ENCODE measurements at regions not wholly inside any gene's neighbourhood (a gene's known extent, or its start where the extent isn't known, plus 50 kb on each side); places are given as distances from the start of the nearest gene placed in this dataset.

DNA sequence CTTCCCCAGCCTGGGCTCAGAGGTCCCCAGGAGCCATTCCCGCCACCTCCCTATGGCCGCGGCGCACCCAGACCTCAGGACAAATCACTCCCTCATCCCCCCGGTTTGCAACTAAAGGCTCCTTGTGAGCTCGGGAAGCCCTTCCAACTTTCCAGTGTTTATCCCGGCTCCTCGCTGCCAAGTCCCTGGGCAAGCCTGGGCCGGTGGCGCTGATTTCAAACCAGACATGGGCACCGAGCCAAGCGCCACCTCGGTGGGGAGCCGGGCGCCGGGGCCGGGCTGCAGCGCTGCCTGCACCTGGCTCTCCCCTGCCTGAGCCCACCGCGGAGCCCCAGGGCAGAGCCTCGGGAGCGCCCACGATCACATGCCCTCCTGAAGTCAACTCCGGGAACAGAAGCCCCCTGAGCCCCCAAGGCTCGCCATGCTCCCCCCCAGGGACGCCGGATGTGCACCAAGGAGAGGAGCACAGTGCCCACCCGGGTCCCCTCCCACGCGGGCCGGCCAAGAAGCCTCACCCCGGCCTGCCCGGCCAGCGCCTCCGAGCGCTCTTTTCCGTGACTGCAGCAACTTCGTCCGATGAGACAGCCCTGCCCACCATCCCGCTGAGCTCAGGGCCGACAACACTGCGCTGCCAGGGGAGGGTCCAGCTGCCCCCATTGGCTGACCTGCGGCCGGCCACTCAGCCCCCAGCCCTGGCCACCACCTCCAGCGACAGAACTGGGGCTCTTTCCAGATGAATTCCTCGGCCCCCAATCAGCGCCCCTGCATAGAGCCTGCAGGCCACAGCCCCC is 50.0 kb downstream of the NCOR2 start:
- H3K27me3 ChIP-seq (ENCODE audit: insufficient read depth, poor library complexity, severe bottlenecking), result no peaks in the 10 kb centered on the region
- no peak for TF ChIP-seq SPI1 (IDR thresholded peaks at IDR 0.05; ENCODE audit: borderline replicate concordance, low read depth)
- no peak overlapping the region for H3K27ac ChIP-seq (replicated peaks)
- H3K4me3 ChIP-seq (replicated peaks; ENCODE audit: insufficient read depth, low read length), result no peak overlapping the region
- no peak for DNase-seq (ENCODE audit: low read depth in 1 of 2, low spot score in 1 of 2)

DNA sequence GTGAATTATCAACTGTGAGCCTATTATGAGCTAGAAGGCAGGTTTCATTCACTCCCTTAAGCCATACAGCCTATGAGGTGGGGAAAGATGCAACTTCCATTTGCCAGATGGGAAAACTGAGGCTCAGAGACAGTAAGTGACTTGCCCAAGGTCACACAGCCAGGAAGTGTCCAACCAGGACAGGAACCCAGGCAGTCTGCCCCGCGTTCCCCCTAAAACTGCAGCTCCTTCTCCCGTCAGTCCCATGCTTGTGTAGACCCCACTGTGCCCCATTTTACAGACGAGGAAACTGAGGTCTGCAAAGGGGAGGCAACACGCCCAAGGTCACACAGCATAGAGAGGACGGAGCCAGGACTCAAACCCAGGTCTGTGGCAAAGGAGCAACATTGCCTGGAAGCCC is 50.6 kb downstream of the NCOR2 start:
- H3K27me3 ChIP-seq (ENCODE audit: insufficient read depth, poor library complexity, severe bottlenecking), result no peaks in the 10 kb centered on the region
- TF ChIP-seq POLR2AphosphoS5 (IDR thresholded peaks at IDR 0.05; ENCODE audit: low read depth) (no peak), GABPA (IDR thresholded peaks at IDR 0.05; ENCODE audit: low read depth) (no peak), SPI1 (IDR thresholded peaks at IDR 0.05; ENCODE audit: borderline replicate concordance, low read depth) (no peak)
- TF ChIP-seq, protein P1, sequence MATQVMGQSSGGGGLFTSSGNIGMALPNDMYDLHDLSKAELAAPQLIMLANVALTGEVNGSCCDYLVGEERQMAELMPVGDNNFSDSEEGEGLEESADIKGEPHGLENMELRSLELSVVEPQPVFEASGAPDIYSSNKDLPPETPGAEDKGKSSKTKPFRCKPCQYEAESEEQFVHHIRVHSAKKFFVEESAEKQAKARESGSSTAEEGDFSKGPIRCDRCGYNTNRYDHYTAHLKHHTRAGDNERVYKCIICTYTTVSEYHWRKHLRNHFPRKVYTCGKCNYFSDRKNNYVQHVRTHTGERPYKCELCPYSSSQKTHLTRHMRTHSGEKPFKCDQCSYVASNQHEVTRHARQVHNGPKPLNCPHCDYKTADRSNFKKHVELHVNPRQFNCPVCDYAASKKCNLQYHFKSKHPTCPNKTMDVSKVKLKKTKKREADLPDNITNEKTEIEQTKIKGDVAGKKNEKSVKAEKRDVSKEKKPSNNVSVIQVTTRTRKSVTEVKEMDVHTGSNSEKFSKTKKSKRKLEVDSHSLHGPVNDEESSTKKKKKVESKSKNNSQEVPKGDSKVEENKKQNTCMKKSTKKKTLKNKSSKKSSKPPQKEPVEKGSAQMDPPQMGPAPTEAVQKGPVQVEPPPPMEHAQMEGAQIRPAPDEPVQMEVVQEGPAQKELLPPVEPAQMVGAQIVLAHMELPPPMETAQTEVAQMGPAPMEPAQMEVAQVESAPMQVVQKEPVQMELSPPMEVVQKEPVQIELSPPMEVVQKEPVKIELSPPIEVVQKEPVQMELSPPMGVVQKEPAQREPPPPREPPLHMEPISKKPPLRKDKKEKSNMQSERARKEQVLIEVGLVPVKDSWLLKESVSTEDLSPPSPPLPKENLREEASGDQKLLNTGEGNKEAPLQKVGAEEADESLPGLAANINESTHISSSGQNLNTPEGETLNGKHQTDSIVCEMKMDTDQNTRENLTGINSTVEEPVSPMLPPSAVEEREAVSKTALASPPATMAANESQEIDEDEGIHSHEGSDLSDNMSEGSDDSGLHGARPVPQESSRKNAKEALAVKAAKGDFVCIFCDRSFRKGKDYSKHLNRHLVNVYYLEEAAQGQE (IDR thresholded peaks at IDR 0.05; ENCODE audit: insufficient replicate concordance, low read depth), result no peak
- TF ChIP-seq, protein P2, sequence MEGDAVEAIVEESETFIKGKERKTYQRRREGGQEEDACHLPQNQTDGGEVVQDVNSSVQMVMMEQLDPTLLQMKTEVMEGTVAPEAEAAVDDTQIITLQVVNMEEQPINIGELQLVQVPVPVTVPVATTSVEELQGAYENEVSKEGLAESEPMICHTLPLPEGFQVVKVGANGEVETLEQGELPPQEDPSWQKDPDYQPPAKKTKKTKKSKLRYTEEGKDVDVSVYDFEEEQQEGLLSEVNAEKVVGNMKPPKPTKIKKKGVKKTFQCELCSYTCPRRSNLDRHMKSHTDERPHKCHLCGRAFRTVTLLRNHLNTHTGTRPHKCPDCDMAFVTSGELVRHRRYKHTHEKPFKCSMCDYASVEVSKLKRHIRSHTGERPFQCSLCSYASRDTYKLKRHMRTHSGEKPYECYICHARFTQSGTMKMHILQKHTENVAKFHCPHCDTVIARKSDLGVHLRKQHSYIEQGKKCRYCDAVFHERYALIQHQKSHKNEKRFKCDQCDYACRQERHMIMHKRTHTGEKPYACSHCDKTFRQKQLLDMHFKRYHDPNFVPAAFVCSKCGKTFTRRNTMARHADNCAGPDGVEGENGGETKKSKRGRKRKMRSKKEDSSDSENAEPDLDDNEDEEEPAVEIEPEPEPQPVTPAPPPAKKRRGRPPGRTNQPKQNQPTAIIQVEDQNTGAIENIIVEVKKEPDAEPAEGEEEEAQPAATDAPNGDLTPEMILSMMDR (IDR thresholded peaks at IDR 0.05; ENCODE audit: insufficient read depth, low read length), result no peak
- no peak for DNase-seq (ENCODE audit: low read depth in 1 of 2, low spot score in 1 of 2)
- H3K4me3 ChIP-seq (replicated peaks; ENCODE audit: insufficient read depth, low read length), result no peak overlapping the region
- H3K27ac ChIP-seq (replicated peaks), result no peak overlapping the region

DNA sequence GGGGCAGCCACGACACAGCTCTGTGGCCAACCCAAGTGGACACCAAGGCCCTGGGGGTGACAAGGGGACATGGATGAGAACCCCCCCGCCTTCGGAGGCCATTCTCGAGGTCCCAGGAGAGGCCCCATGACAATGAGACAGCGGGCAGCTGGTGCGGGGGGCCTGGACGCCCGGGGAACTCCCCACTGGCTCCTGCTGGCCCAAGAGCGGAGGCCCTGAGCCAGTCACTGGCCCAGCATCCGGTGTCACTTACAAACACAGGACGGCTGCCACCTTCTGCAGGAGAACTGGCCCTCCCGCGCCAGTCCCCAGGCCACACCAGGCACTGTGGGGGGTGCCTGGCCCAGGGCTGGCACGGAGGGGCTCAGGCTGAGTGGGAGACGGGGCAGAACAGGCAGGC is 51.4 kb downstream of the NCOR2 start:
- no peak overlapping the region for H3K4me3 ChIP-seq (replicated peaks; ENCODE audit: insufficient read depth, low read length)
- no peak for DNase-seq (ENCODE audit: low read depth in 1 of 2, low spot score in 1 of 2)
- no peaks in the 10 kb centered on the region for H3K27me3 ChIP-seq (ENCODE audit: insufficient read depth, poor library complexity, severe bottlenecking)
- H3K27ac ChIP-seq (replicated peaks), result no peak overlapping the region
- TF ChIP-seq GABPA (IDR thresholded peaks at IDR 0.05; ENCODE audit: low read depth), result no peak

DNA sequence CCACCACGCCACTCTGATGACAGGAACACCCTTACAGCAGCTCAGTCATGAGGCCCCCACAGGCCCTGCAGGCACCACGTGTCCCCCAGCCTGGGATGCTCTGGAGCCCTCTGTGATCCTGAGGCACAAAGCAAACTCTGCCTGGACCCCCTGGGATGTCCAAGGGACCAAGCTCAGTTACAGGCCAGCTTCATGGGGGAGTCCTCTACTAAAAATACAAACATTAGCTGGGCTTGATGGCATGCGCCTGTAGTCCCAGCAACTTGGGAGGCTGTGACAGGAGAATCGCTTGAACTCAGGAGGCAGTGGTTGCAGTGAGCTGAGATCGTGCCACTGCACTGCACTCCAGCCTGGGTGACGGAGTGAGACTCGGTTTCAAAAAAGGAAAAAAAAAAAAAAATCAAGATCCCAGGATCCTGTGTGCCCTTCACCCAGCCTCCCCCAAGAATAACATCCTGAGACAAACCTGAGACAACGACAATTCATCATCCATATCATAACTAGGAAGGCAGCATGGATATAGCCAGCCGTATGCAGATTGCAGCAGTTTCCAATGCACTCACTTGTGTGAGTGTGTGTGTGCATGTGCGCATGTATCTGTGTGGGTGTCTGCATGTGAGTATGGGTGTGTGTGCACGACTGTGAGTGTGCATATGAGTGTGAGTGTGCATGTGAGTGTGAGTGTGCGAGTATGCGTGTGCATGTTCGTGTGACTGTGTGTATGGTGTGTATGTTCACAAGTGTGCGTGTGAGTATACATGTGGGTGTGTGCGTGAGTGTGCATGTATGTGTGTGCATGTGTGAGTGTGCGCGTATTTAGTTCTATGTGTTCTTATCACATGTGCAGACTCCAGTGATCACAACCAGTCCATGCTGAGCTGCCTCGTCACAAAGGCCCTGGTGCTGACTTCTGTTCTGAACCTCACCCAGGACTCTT is 52.1 kb downstream of the NCOR2 start:
- DNase-seq (ENCODE audit: low read depth in 1 of 2, low spot score in 1 of 2), result no peak
- no peak overlapping the region for H3K27ac ChIP-seq (replicated peaks)
- no peak overlapping the region for H3K4me3 ChIP-seq (replicated peaks; ENCODE audit: insufficient read depth, low read length)
- TF ChIP-seq POLR2AphosphoS5 (IDR thresholded peaks at IDR 0.05; ENCODE audit: low read depth), result no peak
- H3K27me3 ChIP-seq (ENCODE audit: insufficient read depth, poor library complexity, severe bottlenecking), result no peaks in the 10 kb centered on the region

DNA sequence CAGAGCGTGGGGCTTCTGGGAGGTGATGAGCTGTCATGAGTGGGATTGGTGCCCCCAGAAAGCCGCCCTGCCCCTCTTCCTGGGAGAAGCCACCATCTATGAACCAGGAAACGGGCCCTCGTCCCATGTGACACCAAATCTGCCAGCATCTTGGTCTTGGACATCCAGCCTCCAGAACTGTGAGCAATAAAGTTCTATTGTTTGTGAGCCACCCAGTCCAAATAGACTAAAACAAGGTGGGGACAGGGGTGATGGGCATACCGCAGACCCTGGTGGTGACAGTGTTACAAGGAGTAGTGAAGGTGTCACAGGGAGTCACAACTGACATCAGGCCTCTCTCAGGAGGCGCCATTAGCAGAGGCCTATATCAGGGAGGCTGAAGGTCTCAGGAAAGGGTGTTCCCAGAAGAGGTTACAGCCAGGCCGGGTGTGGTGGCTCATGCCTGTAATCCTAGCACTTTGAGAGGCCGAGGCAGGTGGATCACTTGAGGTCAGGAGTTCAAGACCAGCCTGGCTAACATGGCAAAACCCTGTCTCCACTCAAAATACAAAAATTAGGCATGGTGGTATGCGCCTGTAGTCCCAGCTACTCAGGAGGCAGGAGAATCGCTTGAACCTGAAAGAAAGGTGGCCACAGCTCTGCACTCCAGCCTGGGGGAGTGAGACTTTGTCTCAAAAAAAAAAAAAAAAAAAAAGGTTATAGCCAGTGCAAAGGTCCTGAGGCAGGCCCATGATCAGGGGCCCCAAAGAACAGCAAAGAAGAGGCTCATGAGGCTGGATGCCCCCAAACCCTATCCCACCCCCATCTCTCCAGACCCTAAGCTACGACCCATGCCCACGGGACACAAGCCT is 53.0 kb downstream of the NCOR2 start:
- no peak for DNase-seq (ENCODE audit: low read depth in 1 of 2, low spot score in 1 of 2)
- Histone ChIP-seq H3K27me3 (ENCODE audit: insufficient read depth, poor library complexity, severe bottlenecking) (no peaks in the 10 kb centered on the region), H3K4me3 (replicated peaks; ENCODE audit: insufficient read depth, low read length) (no peak overlapping the region), H3K27ac (replicated peaks) (no peak overlapping the region)
- TF ChIP-seq, protein P1 (IDR thresholded peaks at IDR 0.05; ENCODE audit: insufficient replicate concordance, low read depth), result no peak
- TF ChIP-seq SPI1 (IDR thresholded peaks at IDR 0.05; ENCODE audit: borderline replicate concordance, low read depth) (no peak), GABPA (IDR thresholded peaks at IDR 0.05; ENCODE audit: low read depth) (no peak), POLR2AphosphoS5 (IDR thresholded peaks at IDR 0.05; ENCODE audit: low read depth) (no peak)
- TF ChIP-seq, protein P2 (IDR thresholded peaks at IDR 0.05; ENCODE audit: insufficient read depth, low read length), result no peak

Data from HL-60 (cell line).